Esophagus mucosa (tissue), 1 donor: ENCODE measurements at regions not wholly inside any gene's neighbourhood (a gene's known extent, or its start where the extent isn't known, plus 50 kb on each side); places are given as distances from the start of the nearest gene placed in this dataset.
A peak's percentile ranks its signal among the peaks of the same experiment; 100 is the strongest.
"Not testable (repeated sequence)": the region's sequence is repeated elsewhere in the genome, so short reads cannot be mapped to it uniquely, and the experiment has no call there.

Source experiments
- ATAC-seq: fragments of 200-7000 bp; cut with Tn5 transposase; one replicate; pipeline ENCODE4 v1.9.1; 2020
- donor health status: DM: yes; HTN: yes; CAD: no.

DNA sequence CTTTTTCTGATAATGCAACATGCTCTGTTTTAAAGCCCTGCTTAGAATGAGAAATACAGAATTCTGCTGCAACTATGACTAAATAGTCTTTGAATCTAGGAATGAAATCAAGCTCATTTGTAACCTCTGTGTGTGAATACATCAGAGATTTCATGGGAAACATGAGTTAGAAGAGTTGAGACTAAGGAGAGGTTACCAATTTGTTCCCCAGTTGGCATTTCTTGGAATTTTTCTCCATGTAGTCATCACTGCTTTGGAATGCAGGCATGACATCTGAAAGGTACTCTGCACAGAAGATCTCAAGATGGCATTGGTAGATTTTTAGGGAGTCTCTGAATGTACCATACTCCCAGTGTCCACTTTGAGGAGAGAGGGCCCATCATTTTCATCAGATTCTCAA, 237.2 kb downstream of the TFAP2A start:
- ATAC-seq: no peak

DNA sequence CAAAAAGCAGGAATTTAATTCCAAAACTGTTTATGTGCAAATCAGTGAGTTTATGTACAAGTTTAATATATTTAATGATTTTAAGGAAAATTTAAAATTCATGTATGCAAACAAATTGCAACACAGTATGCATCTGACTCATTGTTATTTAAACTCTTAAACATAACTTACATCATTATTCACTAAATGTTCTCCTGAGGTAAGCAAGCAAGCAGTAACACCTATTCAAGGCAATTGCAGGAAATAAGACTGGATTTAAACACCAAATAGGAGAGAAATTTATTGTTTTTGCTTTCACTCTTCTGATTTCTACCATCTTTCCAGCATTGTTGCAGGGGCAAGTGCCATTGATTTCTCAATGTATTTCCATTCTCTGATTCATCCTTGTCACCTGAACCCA, 239.5 kb downstream of the TFAP2A start:
- ATAC-seq: no peak

DNA sequence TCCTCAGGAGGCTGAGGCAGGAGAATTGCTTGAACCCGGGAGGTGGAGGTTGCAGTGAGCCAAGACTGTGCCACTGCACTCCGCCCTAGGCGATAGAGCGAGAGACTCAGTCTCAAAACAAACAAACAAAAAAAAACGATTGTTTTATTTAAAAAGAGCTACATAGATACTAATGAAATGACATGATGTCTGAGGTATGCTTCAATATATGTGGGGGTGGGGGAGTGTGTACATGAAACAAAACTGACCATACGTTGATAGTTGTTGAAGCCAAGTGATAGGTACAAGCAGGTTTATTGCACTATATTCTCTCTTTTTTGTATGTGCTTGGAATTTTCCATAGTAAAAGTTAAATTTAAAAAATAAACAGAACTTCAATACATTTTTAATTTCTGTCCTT, 240.1 kb downstream of the TFAP2A start:
- no peak for ATAC-seq

DNA sequence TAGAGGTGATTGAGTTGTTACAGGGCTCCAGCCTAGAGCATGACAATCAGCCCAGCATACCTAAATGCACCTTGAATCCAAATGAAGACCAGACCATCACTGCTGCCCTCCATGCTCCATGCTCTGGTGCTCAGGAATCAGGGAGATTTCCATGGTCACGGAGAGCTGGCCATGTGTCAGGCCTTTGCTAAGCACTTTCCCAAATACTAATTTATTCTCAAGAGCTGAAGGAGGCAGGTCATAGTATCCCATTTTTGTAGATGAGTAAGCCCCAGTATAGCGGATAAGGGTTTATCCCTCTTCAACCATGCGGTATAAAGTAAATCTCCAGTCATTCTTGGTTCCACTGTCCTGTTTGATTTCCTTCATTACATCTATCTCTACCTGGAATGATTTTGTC, 240.8 kb downstream of the TFAP2A start:
- no peak for ATAC-seq

DNA sequence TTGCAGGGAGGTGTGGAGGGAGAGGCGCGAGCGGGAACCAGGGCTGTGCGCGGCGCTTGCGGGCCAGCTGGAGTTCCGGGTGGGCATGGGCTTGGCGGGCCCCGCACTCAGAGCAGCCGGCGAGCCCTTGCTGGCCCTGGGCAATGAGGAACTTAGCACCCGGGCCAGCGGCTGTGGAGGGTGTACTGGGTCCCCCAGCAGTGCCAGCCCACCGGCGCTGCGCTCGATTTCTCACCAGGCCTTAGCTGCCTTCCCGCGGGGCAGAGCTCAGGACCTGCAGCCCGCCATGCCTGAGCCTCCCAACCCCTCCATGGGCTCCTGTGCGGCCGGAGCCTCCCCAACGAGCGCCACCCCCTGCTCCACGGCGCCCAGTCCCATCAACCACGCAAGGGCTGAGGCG, 243.2 kb downstream of the TFAP2A start:
- ATAC-seq: not testable (repeated sequence)

DNA sequence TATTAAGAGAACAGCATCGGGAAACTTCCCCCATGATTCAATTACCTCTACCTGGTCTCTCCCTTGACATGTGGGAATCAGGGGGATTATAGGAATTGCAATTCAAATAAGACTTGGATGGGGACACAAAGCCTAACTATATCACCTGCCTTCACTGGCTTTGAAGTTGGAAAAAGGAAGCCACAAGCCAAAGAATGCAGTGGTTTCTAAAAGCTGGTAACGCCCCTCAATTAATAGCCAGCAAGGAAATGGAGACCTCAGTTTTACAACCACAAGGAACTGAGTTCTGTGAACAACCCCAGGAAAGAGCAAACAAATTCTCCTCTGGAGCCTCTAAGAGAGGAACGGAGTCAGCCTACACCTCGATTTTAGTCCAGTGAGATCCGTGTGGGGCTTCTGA, 244.1 kb downstream of the TFAP2A start:
- ATAC-seq: no peak

DNA sequence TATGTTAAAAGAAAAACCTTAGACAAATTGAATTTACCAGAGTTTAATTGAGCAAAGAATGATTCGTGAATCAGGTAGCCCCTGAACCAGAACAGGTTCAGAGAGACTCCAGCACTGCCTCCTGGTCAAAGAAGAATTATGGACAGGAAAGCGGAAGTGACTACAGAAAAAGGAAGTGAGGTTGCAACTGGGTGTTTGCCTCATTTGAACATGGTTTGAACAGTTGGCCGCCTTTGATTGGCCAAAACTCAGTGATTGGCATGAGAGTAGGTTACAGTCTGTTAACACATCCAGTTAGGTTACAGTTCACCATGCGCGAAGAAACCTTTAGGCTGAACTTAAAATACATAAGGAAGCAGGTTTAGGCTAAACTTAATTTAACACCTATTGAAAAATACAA, 248.8 kb downstream of the TFAP2A start:
- ATAC-seq: no peak

DNA sequence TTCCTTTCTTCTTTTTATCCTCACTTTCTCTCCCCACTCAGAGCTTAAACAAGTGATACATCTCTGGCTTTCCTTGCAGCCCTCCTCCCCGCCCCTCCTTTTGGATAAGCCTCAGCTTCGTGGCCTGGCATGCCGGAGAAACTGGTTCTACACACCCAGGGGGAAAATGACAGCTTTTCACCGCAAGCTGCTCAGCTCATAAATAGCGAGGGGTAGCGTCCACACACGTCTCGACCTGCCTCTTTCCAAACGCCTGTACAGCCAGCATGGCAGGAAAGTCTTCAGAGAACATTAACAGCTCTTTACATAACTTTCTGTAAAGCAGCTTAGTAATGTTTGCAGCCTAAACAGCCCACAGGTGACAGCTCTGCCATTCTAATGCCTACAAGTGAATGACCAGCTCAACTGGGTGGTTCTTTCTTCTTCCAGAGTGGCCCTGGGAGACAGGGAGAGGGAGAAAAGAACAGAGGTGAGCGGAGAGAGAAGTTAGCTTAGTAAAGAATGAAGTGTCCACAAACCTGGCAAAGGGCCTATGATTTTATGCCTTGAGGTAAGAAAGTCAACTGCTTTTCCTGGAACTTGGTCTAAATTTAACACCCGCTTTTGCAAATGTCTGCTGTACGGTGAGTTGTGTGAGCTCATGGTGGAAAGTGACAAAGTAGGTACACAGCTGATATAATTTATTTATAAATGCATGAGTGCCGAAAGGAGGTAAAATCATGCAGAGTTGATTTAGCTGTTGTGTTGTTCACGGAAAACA, 251.5 kb downstream of the TFAP2A start:
- peak; percentile 99 for ATAC-seq

DNA sequence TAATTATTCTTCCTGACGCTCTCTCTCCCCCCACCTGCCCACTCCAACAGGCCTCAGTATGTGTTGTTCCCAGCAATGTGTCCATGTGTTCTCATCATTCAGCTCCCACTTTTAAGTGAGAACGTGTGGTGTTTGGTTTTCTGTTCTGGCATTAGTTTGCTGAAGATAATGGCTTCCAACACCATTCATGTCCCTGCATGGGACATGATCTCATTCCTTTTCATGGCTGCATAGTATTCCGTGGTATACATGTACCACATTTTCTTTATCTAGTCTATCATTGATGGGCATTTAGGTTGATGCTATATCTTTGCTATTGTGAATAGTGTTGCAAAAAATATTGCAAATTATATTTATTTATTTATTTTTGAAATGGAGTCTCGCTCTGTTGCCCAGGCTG, 258.0 kb downstream of the TFAP2A start:
- ATAC-seq: no peak

DNA sequence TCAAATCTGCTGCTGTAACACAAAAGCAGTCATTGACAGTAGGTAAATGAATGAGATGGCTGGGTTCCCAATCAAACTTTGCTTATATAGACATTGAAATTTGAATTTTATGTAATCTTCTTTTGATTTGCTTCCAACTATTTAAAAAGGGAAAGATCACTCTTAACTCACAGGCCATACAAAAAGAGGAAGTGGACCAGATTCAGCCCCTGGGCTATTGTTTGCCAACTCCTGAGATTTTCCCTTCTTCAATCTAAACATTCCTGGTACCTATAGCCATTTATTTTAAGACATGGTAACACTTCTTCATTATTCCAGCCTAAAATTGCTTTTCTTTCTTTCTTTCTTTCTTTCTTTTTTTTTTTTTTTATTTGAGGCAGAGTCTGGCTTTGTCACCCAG, 260.6 kb downstream of the TFAP2A start:
- no peak for ATAC-seq

DNA sequence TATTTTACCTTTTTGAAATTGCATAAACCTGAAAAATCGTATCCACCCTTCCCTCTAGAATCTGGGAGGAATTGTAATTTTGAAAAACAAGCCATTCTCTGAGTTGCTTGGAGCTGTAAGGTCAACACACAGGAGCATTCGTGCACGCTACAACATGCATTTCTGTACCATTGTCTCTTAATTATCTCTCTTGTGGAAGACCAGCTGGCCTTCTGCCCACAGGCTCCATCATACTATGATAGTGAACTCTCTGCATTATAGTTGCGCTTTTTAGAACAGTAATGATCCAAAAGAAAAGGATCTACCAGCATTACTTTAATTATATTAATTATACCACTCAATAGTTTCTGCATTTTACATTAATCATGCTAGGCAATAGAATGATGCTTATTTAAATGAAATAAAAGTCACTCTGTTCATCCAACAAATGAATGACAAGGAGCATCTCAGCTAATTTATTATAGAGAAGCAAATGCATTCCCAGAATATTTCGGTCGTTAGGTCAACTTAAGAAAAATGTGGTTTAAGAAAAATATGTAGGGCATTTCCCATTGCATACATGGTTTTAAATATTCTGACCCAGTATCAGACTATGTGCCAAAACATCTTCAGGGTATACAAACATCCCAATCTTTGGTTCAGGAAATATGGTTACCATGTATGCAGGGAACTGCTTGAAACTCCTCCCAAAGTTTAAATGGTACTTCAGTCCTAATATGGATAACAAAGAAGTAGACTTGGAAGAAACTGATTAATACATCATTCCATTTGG, 263.5 kb downstream of the TFAP2A start:
- ATAC-seq: peak; percentile 42

DNA sequence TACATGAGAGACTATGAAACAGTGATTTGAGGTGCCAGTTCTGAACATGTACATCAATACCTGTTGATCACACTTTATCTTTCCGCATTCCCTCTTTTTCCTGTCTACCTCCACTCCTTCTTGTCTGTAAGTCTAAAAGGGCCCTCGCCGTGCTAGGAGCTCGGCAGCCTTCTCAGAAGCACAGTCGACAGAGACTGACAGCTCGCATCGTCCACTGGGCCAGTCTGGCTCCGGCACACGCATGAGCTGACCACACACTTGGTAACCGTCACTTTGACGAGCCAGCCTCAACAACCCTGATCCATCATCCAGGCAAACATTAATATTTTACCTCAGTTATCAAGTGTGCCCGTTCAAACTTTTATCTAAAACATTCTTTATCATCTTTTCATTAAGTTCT, 265.3 kb downstream of the TFAP2A start:
- no peak for ATAC-seq

DNA sequence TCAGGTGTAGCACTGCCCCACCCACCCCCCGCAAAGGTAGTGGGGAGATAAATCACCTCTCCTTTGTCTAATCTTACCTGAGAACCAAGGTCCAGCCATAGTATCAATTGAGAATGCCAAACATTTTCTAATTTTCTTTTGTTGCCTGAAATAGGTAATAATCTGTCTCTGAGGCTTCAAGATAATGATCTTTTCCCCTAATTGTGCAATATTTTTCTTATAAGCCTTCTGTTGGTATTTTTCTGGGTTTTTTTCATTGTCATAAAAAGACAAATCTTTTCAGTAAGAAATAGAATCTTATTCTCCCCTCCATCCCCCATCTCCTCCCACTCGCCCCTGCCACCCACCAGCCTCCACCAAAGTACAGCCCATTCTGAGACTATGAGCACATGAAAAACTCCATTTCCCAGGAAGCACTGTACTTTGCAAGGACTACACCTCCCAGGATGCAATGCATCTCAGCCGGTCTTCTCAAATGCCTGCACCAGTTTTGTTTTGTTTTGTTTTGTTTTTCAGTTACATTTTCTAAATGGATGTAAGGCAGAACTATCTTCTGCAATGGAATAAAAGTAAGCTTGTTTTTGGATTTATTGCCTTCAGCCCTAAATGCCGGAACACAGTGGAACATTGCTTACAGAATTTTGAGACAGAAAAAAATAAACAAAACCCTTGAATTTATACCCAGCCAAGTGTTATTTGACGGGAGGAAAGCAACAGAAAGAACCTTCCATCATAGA, 268.0 kb downstream of the TFAP2A start:
- peak; percentile 57 for ATAC-seq

DNA sequence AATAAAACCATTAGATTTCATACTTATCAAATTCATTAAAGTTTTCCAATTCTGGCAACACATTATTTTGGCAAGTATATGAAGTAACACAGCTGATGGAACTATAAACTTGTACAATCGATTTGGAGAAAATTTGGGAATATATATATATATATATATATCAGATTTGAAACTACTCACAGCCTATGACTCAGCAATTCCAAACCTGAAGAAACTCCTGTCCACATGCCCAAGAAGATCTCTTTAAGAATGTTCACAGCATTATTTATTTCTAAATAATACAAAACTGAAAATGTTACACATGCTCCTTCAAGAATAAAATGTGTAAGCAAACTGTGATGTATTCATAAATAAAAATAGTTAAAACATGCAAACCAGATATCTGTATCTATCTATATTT, 270.1 kb downstream of the TFAP2A start:
- ATAC-seq: no peak

DNA sequence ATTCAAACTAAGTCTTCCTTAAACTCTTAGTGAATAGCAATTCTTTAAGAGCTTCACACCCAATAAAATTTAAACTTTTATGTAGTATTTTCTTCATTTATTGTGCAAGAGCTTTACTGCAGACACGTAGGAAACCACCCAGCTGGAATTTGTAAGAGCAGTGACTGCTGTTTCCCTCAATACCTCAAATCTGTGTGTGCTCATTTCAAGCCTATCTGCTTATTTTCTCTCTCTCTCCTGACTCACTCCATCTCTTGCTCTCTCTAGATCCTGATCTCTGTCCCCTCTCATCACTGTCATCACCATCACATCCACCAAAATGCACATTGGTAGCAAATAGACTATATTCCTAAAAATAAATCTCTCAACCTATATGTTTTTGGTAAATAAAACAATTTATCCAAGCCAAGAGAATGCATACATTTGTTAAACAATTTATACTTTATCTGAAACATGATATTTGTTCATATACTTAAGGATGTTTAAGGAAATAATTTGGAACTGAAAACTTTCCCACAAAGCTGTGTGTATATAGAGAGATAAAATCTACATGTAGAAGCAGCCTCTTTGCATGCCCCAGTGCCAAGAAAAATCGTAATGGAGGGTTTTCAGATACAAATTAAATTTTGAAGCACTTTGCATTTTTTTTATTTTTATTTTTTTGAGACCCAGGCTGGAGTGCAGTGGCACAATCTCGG, 273.0 kb downstream of the TFAP2A start:
- no peak for ATAC-seq

DNA sequence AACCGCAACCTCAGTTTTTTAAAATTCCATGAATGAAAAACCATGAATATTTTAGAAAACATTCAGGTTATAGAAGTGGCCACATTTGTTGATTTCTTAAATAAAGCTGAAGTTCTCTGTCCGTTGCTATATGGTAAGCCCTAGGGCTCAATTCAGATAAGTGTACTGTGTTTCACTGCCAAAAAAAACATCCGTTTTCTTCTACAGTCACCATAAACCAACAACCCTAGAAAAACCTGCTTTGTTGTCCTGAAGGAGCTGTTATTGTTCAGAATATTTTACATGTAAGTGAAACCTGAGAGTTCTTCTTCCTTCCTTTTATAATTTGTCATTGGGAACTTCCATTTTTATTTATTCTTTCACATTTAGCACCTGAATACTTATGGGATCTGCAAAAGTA, 274.1 kb downstream of the TFAP2A start:
- peak; percentile 64 for ATAC-seq

DNA sequence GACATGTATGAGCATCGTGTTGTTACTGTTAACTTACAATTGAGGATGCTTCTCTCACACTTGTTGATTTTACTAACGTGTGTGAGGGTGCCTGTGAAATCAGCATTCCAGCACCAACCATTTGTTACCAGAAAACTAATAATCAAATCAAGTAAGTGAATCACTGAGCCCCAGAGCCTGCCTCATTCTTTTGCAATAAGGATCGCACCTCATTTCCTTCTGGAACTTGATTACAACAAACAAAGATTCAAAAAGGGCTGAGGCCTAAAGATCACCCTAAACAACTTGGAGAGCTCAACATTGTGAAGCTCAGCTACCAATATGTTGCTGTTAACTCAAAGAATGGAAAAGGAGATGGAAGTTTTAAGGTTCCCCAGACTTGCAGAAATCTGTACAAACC, 274.7 kb downstream of the TFAP2A start:
- no peak for ATAC-seq

DNA sequence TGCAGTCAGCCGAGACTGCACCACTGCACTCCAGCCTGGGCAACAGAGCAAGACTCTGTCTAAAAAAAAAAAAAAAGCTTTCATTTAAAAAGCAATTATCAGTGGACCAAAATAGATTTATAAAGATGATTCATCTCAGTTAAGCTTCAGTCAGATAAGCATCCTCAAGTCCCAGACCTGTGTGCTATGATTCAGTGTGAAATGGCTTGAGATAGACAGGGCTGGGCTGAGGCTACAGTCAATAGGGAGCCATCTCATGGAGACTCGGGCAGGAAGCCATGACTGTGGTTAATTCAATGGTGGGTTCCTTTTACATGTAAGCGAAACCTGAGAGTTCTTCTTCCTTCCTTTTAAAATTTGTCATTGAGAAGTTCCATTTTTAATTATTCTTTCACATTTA, 276.0 kb downstream of the TFAP2A start:
- no peak for ATAC-seq

DNA sequence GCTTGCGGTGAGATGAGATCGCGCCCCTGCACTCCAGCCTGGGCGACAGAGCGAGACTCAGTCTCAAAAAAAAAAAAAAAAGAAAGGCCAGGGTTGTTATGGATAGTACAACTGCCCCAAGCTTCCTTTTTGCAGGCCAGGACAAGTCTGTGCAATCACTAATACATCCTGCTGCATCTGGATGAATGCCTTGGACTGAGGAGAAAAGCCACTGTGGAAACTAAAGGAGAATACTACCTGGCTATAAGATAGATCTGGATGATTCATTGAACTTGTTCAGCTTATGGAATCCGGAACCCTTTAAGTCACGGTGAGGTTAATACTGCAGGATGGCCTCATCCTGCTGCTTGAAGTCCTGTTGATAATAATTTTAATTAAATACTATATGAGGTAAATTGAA, 278.2 kb downstream of the TFAP2A start:
- ATAC-seq: peak; percentile 97

DNA sequence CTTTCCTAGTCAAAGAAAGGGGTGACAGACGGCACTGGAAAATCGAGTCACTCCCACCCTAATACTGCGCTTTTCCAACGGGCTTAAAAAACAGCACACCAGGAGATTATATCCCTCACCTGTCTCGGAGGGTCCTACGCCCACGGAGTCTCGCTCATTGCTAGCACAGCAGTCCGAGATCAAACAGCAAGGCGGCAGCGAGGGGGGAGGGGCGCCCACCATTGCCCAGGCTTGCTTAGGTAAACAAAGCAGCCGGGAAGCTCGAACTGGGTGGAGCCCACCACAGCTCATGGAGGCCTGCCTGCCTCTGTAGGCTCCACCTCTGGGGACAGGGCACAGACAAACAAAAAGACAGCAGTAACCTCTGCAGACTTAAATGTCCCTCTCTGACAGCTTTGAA, 280.7 kb downstream of the TFAP2A start:
- ATAC-seq: not testable (repeated sequence)

DNA sequence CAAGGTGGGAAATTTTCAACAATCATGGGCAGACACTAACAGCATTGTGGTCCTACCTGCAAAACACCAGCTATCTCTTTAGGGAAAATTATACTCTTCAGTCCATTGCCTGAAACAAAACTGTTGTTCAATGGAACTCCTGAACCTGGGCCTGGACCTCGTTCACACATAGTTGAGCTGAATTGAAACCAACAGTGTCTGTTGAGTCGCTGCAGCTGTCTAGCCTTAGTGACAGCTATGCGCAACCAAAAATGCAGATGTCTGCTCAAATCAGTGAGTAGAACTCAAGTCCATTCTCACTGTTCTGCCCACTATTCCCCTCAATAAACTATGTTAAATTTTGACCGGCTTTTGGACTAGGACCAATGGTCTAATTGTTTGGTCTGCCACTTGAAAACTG, 286.2 kb downstream of the TFAP2A start:
- no peak for ATAC-seq

DNA sequence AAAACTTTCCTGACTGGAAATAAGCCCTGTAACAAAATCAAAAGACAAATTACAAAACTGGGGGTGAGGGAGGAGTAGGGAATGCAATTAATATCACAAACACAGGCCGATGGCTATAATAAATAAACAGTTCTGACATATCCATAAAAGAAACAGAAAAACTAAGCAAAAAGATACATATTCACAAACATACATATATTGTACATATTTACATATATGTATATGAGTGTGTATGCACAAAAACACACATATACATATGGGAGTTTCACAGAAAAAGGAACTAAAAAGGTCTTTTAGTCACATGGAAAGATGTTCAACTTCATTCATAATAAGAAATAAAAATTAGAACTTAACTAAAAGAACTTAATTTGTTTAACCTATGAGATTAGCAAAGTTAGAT, 292.7 kb downstream of the TFAP2A start:
- no peak for ATAC-seq
